Stimulated activated CD4-positive, alpha-beta T cell treated with anti-CD3 and anti-CD28 coated beads, Interleukin-1b, Interleukin-23, amount 100 ng/mL, for 1 hour (primary cell): ENCODE measurements at regions not wholly inside any gene's neighbourhood (a gene's known extent, or its start where the extent isn't known, plus 50 kb on each side); places are given as distances from the start of the nearest gene placed in this dataset.
"Not testable (repeated sequence)": the region's sequence is repeated elsewhere in the genome, so short reads cannot be mapped to it uniquely, and the experiment has no call there.

Source experiments
- DNase-seq, 2 donors: peaks; one replicate each; pipeline ENCODE4 v3.0.0-alpha.2; 2020; ENCODE audit warnings: low read depth in 2 of 2

- DNase-seq, result no peak
Observed at GRCh38 chr6:97915537-97915936, 632.5 kb upstream of the MMS22L start.

DNA sequence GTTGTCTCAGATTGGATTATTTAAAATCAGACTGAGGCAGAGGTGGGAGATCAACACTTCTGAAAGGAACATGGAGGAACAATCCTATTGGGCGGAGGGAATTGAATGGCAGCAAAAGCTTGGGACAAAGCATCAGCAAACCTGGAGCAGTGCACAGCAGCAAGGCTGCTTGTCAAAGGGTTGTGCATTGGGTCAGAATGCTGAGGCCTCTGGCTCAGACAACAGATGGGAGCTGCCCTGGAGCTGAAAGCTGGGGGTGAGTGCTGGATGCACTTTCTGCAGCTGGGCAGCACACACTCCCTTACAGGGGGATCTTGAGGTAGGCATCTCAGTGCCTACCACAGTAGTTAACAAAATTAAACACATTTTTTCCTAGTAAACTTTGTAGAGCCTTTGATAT is 634.4 kb upstream of the MMS22L start:
- no peak for DNase-seq

DNA sequence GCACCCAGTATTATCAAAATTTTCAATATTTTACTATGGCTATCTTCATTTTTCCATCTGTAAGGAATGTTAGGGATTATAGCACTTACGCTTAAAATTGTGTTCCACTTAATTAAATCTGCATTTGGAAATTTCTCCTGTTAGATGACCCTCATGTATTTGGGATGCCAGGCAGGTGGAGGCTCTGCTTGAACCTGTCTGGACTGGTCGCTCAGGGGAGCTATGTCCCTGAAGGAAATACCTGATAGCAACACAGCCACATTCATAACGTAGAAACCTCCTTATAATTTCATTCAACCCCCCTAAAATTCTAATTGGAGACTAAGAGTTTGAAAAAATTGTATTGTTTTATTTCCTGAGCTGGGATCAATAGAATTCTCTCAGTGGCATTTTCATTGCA is 636.0 kb upstream of the MMS22L start:
- DNase-seq, result no peak

- no peak for DNase-seq
Observed at GRCh38 chr6:97919631-97920030, 636.6 kb upstream of the MMS22L start.

- no peak for DNase-seq
Observed at GRCh38 chr6:97923249-97923648, 640.2 kb upstream of the MMS22L start.

- DNase-seq, result no peak
Observed at GRCh38 chr6:97925504-97925903, 642.5 kb upstream of the MMS22L start.

- DNase-seq, result no peak
Observed at GRCh38 chr6:97939440-97940168, 656.6 kb upstream of the MMS22L start.

DNA sequence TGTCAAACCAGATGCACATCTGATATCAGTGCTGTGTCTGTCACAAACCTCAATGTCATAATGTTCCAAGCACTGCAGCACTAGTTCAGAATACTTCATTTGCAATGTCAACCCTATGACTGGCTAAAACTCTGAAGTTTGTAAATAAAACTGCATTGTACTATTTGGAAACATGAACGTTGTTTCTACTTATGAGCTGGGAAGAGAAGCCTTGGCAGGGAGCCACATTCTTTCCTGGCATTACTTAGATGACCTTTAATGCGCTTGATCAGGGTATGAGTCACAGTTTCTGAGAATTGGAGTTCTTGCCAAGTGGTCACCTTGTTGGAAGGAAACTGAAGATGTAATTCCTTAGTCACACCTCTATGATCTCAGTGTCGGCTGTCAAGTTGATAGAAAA is 664.8 kb upstream of the MMS22L start:
- DNase-seq, result no peak

- no peak for DNase-seq
Observed at GRCh38 chr6:97958134-97958533, 675.1 kb upstream of the MMS22L start.

DNA sequence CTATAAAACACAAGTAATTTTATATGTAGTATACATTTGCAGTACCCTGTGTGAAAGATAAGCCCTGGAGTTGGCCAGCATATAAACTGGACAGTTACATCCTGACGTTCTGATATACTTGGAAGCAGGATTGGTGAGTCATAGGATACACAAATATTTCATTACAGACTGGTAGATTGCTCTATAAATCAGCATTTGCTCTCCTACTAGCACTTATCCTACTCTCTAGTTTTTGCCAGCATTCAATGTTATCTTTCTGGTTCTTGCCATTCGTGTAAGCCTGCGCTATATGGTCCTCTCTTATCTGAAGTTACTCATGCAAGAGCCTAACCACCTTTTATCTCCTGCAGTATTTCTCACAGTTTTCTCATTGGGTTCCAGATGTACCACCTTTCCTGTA is 680.2 kb upstream of the MMS22L start:
- DNase-seq, result no peak

DNA sequence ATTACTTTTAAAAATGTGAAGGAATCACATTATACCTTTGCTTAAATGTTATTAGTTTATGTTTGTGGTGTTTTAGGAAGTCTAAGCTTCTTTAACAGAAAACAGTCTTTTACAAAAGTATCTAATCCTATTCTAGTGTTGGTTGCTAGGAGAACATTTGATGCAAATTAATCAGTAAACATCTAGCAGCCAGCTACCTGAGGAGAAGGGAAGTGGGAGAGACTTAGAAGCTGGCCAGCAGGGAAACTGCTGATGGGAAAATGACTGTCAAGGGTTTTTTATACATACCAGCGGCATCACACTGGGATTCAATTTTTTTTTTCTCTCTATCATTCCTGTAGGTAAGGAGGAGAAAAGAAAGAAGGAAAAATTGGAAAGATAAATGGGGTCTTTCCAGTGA is 686.0 kb upstream of the MMS22L start:
- no peak for DNase-seq

- DNase-seq, result no peak
Observed at GRCh38 chr6:97977084-97977483, 694.1 kb upstream of the MMS22L start.

DNA sequence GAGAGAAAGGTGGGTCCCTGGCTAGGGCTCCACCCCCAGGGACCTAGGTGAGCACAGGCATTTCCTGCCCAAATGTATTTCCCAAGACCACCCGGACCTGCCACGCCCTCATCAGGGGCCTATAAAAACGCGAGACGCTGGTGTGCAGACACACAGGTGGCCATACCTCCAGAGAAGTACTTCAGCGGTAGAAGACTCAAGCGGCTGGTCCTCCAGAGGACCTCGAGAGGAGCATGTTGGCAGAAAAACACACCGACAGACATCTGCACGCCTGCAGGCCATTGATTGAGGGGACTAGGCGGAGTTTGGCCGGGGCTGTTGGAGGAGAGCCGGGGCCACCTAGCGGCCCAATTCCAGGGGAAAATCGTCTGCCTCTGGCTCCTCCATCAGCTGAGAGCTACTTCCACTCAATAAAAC is 695.8 kb upstream of the MMS22L start:
- DNase-seq, result no peak

DNA sequence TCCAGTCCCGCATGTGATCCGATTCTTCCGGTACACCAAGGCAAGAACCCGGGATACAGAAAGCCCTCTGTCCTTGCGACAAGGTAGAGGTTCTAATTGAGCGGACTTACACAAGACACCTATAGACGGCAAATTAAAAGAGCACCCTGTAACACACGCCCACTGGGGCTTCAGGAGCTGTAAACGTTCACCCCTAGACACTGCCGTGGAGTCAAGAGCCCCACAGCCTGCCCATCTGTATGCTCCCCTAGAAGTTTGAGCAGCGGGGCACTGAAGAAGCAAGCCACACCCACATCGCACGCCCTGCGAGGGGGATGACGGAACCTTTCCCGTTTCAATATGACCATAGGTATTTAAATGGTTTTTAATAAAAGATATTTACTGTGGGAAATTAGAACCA is 696.3 kb upstream of the MMS22L start:
- not testable (repeated sequence) for DNase-seq

GRCh38 chr6:97989451-97989850 is 706.4 kb upstream of the MMS22L start:
- no peak for DNase-seq

DNA sequence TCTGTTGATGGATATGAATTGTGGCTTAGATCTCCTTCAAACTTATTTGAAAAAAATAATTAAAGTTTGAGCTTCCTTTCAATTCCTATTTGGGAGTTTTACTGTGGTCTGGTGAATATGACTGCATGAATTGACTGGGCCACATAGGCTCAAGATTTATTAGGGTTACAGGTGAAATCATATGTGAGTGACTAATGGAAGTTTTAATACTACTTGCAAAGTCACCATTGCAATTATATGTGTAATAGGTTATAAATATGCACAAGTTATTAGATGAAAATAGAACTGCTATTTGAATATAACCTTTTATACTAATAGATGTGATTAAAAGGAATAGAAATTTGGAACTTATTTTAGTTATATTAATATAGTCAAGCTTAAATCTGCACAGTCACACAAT is 712.1 kb upstream of the MMS22L start:
- DNase-seq, result no peak

GRCh38 chr6:98002678-98003077 is 719.7 kb upstream of the MMS22L start:
- no peak for DNase-seq

- DNase-seq, result no peak
Observed at GRCh38 chr6:98014442-98015201, 731.6 kb upstream of the MMS22L start.

GRCh38 chr6:98016565-98016964 is 733.5 kb upstream of the MMS22L start:
- DNase-seq, result no peak

DNA sequence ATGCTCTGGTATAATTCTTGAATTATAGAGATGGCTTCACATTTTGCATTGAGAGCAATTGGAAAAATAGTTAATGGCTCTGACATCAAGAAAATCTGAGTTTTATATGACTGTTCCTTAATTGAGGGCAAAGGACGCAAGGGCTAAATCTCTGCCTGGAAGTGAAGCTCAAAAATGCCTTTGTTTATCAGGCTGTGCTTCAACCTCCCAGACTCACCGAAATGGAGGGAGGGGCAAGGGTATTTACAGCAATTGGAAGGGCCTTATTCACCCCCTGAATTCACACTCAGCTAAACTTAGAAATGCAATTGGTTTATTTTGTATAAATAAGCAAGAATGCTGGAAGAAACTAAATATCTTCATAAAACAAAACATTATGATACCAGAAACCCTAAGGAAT is 737.2 kb upstream of the MMS22L start:
- DNase-seq, result no peak

DNA sequence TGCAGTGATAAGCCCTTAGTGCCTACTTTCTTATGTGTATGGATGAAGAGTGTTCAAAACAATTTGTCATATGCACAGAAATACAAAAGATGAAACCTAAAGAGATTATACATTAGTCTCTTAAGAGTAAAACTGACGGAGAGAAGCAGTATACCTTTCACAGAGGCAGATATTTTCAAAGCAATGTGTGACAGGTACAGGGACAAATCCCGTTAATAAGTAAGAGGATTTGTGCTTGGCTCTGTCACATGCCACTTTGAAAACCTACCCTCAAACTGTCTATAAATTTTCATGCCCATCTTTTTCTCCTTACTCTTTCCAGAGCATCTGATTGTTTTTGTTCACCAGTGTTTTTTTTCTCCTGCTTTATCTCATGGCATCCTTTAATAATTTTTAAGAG is 741.3 kb upstream of the MMS22L start:
- DNase-seq, result no peak

DNA sequence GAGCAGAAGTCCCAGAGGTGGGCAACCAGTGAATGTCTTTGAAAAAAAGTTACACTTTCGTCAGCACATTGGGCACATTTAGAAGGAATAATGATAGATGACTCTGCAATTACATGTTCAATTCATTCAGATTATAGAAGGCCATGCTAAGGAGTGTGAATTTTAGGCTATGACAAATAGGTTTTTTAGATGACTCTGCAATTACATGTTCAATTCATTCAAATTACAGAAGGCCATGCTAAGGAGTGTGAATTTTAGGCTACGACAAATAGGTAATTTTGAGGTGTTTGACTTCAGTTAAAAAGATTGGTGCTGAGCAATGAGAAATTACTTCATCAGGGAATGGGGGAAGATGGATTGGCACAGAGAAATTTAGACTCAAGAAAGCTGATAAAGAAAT is 744.9 kb upstream of the MMS22L start:
- no peak for DNase-seq

- no peak for DNase-seq
Observed at GRCh38 chr6:98033617-98034016, 750.6 kb upstream of the MMS22L start.
